Stomach (tissue), 4 donors: ENCODE measurements at regions not wholly inside any gene's neighbourhood (a gene's known extent, or its start where the extent isn't known, plus 50 kb on each side); places are given as distances from the start of the nearest gene placed in this dataset.

ENCODE experiments used
- CTCF ChIP-seq, 7 experiments: fragments of 450-650 bp in 4 of 7; fragments of 200-600 bp in 3 of 7; sonication (generic) in 3 of 7; IDR thresholded peaks; one replicate each; pipeline ENCODE4 v1.5.1; 2016 to 2019; ENCODE audit warnings: antibody characterized with exemption in 7 of 7, control low read depth in 2 of 7, mild to moderate bottlenecking in 1 of 7
- EP300 ChIP-seq: sonication (generic); formaldehyde crosslinking; IDR thresholded peaks from one replicate; pipeline ENCODE4 v1.6.1; 2017; ENCODE audit warnings: antibody characterized with exemption
- POLR2AphosphoS5 ChIP-seq, 3 donors: sonication (generic); formaldehyde crosslinking; IDR thresholded peaks; one replicate each; pipeline ENCODE4 v1.6.1; 2016; ENCODE audit warnings: antibody characterized with exemption in 3 of 3

DNA sequence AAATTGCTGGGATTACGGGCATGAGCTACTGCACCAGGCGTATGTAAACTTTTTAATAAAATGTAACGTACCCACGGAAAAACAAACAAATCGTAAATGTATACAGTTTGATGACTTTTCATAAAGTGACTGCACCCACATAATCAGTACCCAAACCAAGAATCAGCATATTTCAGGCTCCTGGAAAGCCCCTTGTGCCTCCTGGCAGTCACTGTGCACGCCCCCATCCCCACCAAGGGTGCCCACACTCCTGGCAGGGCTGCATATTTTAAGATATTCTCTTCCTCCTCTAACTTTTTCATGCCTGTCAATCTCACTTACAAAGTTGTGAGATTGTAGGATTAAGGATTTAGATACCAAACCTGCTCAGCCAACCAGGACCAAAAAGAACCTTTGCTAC is 305.5 kb downstream of the SHQ1 start:
- TF ChIP-seq CTCF (IDR thresholded peaks at IDR 0.05) (no peak), EP300 (no peak), POLR2AphosphoS5 (IDR thresholded peaks at IDR 0.05) (no peak)
